ENCODE measurements at regions not wholly inside any gene's neighbourhood (a gene's known extent, or its start where the extent isn't known, plus 50 kb on each side); places are given as distances from the start of the nearest gene placed in this dataset.
"Not testable (repeated sequence)": the region's sequence is repeated elsewhere in the genome, so short reads cannot be mapped to it uniquely, and the experiment has no call there.

GRCh38 chr5:167918184-167918812, 373.1 kb upstream of the WWC1 start:
- no peak for DNase-seq

- no peak for DNase-seq
Observed at GRCh38 chr5:167918813-167919483, 372.5 kb upstream of the WWC1 start.

- no peak for DNase-seq
Observed at GRCh38 chr5:167920589-167920988, 370.9 kb upstream of the WWC1 start.

GRCh38 chr5:167921796-167922195, 369.6 kb upstream of the WWC1 start:
- DNase-seq = no peak

GRCh38 chr5:167923396-167923795, 368.0 kb upstream of the WWC1 start:
- no peak for DNase-seq

- DNase-seq = no peak
Observed at GRCh38 chr5:167929841-167930240, 361.6 kb upstream of the WWC1 start.

GRCh38 chr5:167934551-167934971, 356.9 kb upstream of the WWC1 start:
- DNase-seq = no peak

- DNase-seq = no peak
Observed at GRCh38 chr5:167936022-167936421, 355.4 kb upstream of the WWC1 start.

GRCh38 chr5:167936944-167937634, 354.4 kb upstream of the WWC1 start:
- no peak for DNase-seq

GRCh38 chr5:167937635-167937998, 353.8 kb upstream of the WWC1 start:
- DNase-seq = no peak

- DNase-seq = no peak
Observed at GRCh38 chr5:167939686-167940085, 351.8 kb upstream of the WWC1 start.

GRCh38 chr5:167940911-167941310, 350.5 kb upstream of the WWC1 start:
- DNase-seq = no peak

GRCh38 chr5:167941556-167941955, 349.9 kb upstream of the WWC1 start:
- not testable (repeated sequence) for DNase-seq

- no peak for DNase-seq
Observed at GRCh38 chr5:167943343-167943742, 348.1 kb upstream of the WWC1 start.

GRCh38 chr5:167944121-167944852, 347.2 kb upstream of the WWC1 start:
- DNase-seq = no peak

GRCh38 chr5:167945542-167946384, 345.7 kb upstream of the WWC1 start:
- DNase-seq = no peak

- DNase-seq = no peak
Observed at GRCh38 chr5:167947306-167947705, 344.1 kb upstream of the WWC1 start.

GRCh38 chr5:167948251-167948650, 343.2 kb upstream of the WWC1 start:
- DNase-seq = no peak

GRCh38 chr5:167949435-167949834, 342.0 kb upstream of the WWC1 start:
- DNase-seq = no peak

- no peak for DNase-seq
Observed at GRCh38 chr5:167950126-167950721, 341.2 kb upstream of the WWC1 start.

- DNase-seq = no peak
Observed at GRCh38 chr5:167951116-167951515, 340.3 kb upstream of the WWC1 start.

Data from activated CD8-positive, alpha-beta memory T cell treated with anti-CD3 and anti-CD28 coated beads, Interleukin-2, amount 50 U/mL, for 4 hours (primary cell).